H1 (cell line): ENCODE measurements at regions not wholly inside any gene's neighbourhood (a gene's known extent, or its start where the extent isn't known, plus 50 kb on each side); places are given as distances from the start of the nearest gene placed in this dataset.

ENCODE experiments used
- CHD7 ChIP-seq: fragments of 300-600 bp; sonication (generic); IDR thresholded peaks from 2 replicates; pipeline ENCODE4 v1.7.1; 2012; ENCODE audit warnings: low read length, moderate library complexity, mild to moderate bottlenecking, inconsistent platforms; ENCODE audit not compliant: insufficient replicate concordance
- CTCF ChIP-seq, 3 experiments: IDR thresholded peaks; 1 replicate in 2 of 3; 2 replicates in 1 of 3; pipeline versions ENCODE4 v1.5.1 to v1.6.1; 2011; ENCODE audit warnings: low read length in 3 of 3, mild to moderate bottlenecking in 3 of 3, inconsistent platforms in 2 of 3, low read depth in 1 of 3, moderate library complexity in 1 of 3; ENCODE audit not compliant: insufficient read depth in 1 of 3; ENCODE audit errors: control extremely low read depth in 1 of 3
- E2F6 ChIP-seq: IDR thresholded peaks from 2 replicates; pipeline ENCODE4 v1.6.1; 2012; ENCODE audit warnings: inconsistent platforms
- GTF2F1 ChIP-seq: IDR thresholded peaks from 2 replicates; pipeline ENCODE4 v1.6.1; 2012; ENCODE audit warnings: low read depth, low read length, improper control_type of control experiment, borderline replicate concordance
- KDM1A ChIP-seq: fragments of 200-600, 300-600 bp; sonication (generic); IDR thresholded peaks from 2 replicates; pipeline ENCODE4 v1.7.1; 2016; ENCODE audit warnings: mild to moderate bottlenecking, low read length, borderline replicate concordance
- SIRT6 ChIP-seq: IDR thresholded peaks from one replicate; pipeline ENCODE4 v1.7.1; 2012; ENCODE audit warnings: low read length, inconsistent platforms
- USF2 ChIP-seq: IDR thresholded peaks from 2 replicates; pipeline ENCODE4 v1.6.1; 2011; ENCODE audit warnings: low read length, improper control_type of control experiment
- YY1 ChIP-seq: IDR thresholded peaks from 2 replicates; pipeline ENCODE4 v1.6.1; 2011; ENCODE audit warnings: low read depth, mild to moderate bottlenecking, low read length

GRCh38 chr5:142432961-142433360 lies 108.1 kb upstream of the SPRY4 start (continued):
- TF ChIP-seq CHD7: no peak
- no peak for TF ChIP-seq E2F6
- no peak for TF ChIP-seq SIRT6
- no peak for TF ChIP-seq GTF2F1
- TF ChIP-seq CTCF (IDR thresholded peaks at IDR 0.05; ENCODE audit: control extremely low read depth in 1 of 3, insufficient read depth in 1 of 3, low read depth in 1 of 3, low read length in 3 of 3): no peak
- TF ChIP-seq YY1: no peak
- no peak for TF ChIP-seq USF2
- no peak for TF ChIP-seq KDM1A
